NCI-H128 (cell line): ENCODE measurements at regions not wholly inside any gene's neighbourhood (a gene's known extent, or its start where the extent isn't known, plus 50 kb on each side); places are given as distances from the start of the nearest gene placed in this dataset.
"Not testable (repeated sequence)": the region's sequence is repeated elsewhere in the genome, so short reads cannot be mapped to it uniquely, and the experiment has no call there.

Experiments used
- DNase-seq: peaks from one replicate; lab custom pipeline; 2025; ENCODE audit not compliant: unreplicated experiment; lab: John Stamatoyannopoulos, UW

- no peak for DNase-seq
These were observed 155.1 kb downstream of the C16orf95 start for GRCh38 chr16:87161822-87162676.

DNA sequence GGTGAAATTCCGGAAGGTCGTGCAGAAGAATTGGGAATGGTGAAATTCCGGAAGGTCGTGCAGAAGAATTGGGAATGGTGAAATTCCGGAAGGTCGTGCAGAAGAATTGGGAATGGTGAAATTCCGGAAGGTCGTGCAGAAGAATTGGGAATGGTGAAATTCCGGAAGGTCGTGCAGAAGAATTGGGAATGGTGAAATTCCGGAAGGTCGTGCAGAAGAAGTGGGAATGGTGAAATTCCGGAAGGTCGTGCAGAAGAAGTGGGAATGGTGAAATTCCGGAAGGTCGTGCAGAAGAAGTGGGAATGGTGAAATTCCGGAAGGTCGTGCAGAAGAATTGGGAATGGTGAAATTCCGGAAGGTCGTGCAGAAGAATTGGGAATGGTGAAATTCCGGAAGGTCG lies 154.4 kb downstream of the C16orf95 start:
- not testable (repeated sequence) for DNase-seq

GRCh38 chr16:87163637-87164036 lies 153.6 kb downstream of the C16orf95 start:
- DNase-seq, result no peak

DNA sequence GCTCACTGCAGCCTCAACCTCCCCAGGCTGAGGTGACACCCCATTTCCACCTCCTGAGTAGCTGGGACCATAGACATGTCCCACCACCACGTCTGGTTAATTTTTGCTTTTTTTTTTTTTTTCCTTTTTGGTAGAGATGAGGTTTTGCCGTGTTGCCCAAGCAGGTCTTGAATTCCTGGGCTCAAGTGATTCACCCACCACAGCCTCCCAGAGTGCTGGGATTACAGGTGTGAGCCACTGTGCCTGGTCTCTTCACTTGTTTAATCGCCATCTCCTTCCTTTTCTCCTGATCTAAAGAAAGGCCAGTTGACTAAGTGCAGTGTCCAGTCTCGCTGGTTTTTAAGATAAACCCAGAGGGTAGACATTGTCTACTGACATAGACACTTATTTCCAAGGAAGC lies 152.0 kb downstream of the C16orf95 start:
- DNase-seq, result no peak

DNA sequence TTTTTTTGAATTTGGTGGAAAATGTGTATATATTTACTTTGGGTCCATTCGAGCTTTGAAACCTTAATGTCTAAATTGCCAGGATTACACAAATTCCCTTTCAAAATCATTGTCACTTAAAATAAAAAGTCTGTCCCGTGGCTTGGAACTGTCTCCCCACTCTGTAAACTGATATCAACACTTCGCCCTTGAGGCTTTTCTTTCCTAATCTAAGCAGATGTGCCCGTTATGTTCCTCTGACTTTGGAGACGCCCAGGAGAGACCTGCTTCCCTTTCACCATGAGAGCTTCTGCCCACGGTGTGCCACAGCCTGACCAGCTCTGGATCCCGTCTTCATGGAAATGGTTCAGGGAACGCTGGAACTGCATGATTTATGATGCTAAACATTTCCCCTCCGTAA lies 151.3 kb downstream of the C16orf95 start:
- DNase-seq, result no peak

GRCh38 chr16:87166321-87166720 lies 150.9 kb downstream of the C16orf95 start:
- DNase-seq, result no peak

GRCh38 chr16:87166934-87167333 lies 150.3 kb downstream of the C16orf95 start:
- no peak for DNase-seq

DNA sequence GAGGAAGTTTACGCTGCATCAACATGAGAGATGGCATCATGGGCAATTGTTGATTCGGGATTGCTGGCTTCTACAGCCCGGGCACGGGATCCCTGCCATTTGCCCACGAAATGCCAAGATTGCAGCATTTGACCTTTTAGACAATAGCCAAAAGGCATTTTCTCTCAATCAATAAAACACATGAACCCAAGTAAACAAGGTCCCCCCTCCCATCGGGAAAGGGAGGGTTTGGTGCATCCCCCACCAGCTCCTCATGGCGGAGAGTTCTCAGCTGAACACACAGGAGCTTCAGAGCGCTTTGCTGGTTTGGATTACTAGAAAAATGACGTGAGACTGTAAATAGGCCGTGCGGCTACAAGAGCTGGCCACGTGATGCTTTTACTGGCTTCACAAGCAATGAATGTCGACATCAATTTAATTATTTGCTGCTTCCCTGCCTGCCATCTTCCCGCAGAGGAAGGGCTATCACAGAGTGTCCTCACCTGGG lies 147.6 kb downstream of the C16orf95 start:
- no peak for DNase-seq

- no peak for DNase-seq
These were observed 146.9 kb downstream of the C16orf95 start for GRCh38 chr16:87170310-87170709.

DNA sequence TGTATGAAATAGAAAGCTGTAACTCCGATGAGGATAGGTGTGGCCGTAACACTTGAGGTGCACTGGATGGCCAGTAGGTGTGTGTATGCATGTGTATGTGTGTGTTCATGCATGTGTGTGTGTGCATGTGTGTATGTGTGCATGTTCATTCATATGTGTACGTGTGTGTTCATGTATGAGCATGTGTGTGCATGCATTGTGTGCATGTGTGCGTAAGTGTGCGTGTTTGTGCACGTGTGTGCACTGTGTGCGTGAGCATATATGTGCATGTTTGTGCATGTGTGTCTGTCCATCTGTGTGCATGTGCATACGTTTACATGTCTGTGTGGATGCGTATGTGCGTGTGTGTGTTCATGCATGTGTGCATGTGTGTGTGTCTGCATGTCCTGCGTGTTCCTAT lies 145.5 kb downstream of the C16orf95 start:
- no peak for DNase-seq

GRCh38 chr16:87172632-87173031 lies 144.6 kb downstream of the C16orf95 start:
- no peak for DNase-seq

- DNase-seq, result no peak
These were observed 143.8 kb downstream of the C16orf95 start for GRCh38 chr16:87173294-87173893.

DNA sequence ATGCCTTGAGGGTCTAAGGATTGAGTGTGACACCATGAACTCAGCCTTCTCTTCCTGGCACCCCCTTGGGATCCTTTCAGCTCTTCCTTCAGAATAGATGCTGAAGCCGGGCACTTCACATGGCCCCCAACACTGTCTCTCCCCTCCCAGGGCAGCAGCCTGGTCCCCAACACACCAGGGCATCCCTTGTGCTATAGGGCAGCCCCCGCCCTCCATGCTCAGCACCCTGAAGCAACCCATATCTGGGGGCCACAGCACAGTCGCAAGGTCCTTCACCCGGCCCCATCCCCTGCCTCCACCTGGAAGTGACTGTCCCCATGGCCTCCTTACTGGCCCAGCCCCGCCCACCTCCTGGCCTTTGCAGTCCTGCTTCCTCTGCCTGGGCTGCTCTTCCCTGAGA lies 143.1 kb downstream of the C16orf95 start:
- DNase-seq, result no peak

- DNase-seq, result no peak
These were observed 140.5 kb downstream of the C16orf95 start for GRCh38 chr16:87176735-87177134.

GRCh38 chr16:87177673-87178072 lies 139.5 kb downstream of the C16orf95 start:
- no peak for DNase-seq

DNA sequence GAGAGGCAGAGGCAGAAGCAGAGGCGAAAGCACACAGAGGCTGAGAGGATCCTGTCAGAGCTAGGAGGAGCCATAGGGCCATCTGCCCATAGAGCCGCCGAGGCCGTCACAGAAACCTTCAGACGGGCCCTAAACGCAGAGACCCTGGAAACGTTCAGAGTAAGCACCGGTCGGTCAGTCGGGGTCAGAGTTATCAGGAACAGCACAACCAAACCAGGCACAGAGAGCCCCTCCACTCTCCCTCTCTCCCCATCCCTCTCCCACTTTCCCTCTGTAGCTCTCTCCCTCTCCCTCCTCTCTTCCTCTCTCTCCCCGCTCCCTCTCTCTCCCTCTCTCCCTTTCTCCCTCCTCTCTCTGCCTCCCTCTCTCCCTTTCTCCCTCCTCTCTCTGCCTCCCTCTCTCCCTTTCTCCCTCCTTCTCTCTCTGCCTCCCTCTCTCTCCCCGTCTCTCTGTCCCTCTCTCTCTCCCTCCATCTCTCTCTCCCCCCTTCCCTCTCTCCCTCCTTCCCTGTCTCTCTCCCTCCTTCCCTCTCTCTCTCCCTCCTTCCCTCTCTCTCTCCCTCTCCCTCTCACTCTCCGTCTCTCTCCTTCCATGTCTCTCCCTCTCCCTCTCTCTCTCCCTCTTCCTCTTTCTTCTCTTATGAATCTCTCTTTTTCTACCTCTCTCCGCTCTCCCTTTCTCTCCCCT lies 138.9 kb downstream of the C16orf95 start:
- no peak for DNase-seq

DNA sequence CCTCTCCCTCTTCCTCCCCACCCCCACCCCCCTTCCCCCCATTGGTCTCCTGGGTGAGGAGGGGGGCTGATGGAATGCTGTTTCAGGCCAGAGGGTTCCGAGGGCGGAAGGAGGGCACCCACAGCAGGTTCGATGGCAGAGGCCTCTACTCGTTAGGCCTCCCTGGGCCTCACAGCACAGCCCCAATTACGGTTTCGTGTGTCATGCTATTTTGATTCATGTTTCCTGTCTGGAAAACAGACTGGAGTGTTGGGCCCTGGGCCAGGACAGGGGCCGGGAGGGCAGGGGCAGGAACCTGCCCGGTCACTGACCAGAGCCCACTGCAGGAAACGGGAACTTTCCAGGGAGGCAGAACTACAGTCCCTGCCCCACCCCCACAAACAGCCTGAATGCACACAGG lies 138.2 kb downstream of the C16orf95 start:
- DNase-seq, result no peak

DNA sequence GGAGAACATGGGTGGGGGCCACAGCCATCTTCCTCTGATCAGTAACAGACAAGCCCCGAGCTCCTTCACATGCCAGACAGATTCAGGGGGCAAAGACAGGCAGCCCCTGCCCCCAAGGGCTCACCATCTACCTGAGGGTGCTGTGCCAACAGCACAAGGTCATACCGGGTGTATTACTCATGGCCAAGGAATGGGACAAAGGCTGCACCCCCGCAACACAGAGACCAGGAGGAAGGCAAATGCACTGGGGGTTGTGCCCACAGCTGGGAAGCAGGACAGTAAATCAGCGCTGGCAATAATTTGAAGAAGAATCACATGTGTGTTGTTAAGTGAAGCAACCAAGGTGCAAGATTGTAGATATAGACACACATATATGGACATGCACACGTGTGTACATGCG lies 137.1 kb downstream of the C16orf95 start:
- DNase-seq, result no peak

GRCh38 chr16:87182759-87183158 lies 134.4 kb downstream of the C16orf95 start:
- no peak for DNase-seq

DNA sequence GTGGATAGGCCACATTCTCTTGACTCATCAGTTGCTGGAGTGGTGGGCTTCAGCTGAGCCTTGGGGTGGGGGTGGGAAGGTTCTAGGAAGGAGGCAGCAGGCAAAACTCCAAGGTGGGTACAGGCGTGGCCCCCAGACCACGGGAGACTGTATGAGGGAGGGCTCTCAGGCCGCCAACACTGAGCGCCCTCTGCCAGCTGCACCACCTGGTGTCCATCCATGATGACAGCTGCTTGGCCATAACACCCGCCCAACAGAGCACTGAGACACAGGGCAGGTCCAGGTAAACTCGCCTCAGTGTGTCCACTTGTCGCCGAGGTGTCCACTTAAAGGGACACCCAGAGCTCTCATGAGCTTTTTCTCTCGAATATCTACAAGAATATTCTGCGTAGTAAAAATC lies 133.5 kb downstream of the C16orf95 start:
- DNase-seq, result no peak

- no peak for DNase-seq
These were observed 131.9 kb downstream of the C16orf95 start for GRCh38 chr16:87185308-87185707.

DNA sequence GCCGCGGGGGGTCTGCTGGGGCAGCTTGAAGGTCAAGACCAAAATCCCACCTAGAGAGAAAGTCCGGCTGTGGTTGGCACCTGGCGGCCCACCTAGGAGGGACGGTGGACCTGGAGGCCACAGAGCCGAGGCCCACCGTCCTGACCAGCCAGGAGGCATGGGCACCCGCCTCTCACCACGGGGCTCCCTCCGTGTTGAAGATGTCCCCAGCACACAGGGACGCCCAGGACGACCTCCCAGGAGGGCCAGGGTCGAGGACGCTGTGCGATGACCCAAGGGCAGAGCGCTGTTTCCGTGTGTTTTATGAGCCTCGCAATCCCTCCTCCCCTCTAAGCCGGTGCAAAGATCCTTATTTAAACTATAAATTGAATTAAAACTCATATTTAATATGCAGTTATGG lies 131.2 kb downstream of the C16orf95 start:
- no peak for DNase-seq
